Neural progenitor cell (in vitro differentiated cells): ENCODE measurements at regions not wholly inside any gene's neighbourhood (a gene's known extent, or its start where the extent isn't known, plus 50 kb on each side); places are given as distances from the start of the nearest gene placed in this dataset.

ENCODE experiments used
- EZH2 ChIP-seq: fragments of 200-600 bp; sonication (generic); IDR thresholded peaks from 2 replicates; pipeline ENCODE4 v1.6.1; 2017; ENCODE audit warnings: antibody characterized with exemption, mild to moderate bottlenecking, moderate library complexity
- EZH2phosphoT487 ChIP-seq: fragments of 200-600 bp; sonication (generic); IDR thresholded peaks from 2 replicates; pipeline ENCODE4 v1.6.1; 2017; ENCODE audit warnings: antibody characterized with exemption
- TF ChIP-seq, protein P1 (sequence below): fragments of 200-600 bp; sonication (generic); IDR thresholded peaks from 2 replicates; pipeline ENCODE4 v1.5.1; 2017; ENCODE audit warnings: antibody characterized with exemption, mild to moderate bottlenecking

DNA sequence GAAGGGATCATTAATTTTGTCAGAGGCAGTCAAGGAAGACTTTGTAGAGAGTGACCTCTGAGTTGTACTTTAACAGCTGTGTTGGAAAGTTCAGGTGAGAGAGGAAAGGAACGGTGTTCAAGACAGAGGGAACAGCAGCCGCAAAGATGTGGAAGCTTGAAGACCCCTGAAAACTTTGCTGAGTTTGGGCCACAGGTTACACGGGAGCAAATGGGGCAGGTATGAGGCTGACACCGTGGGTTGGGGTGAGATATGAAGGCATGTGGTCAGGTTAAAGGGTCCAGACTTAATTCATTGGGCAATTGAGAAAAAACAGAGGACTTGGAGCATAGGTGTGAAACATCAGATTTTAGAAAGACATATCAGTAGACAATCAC lies 72.0 kb upstream of the SERP2 start:
- TF ChIP-seq, protein P1, sequence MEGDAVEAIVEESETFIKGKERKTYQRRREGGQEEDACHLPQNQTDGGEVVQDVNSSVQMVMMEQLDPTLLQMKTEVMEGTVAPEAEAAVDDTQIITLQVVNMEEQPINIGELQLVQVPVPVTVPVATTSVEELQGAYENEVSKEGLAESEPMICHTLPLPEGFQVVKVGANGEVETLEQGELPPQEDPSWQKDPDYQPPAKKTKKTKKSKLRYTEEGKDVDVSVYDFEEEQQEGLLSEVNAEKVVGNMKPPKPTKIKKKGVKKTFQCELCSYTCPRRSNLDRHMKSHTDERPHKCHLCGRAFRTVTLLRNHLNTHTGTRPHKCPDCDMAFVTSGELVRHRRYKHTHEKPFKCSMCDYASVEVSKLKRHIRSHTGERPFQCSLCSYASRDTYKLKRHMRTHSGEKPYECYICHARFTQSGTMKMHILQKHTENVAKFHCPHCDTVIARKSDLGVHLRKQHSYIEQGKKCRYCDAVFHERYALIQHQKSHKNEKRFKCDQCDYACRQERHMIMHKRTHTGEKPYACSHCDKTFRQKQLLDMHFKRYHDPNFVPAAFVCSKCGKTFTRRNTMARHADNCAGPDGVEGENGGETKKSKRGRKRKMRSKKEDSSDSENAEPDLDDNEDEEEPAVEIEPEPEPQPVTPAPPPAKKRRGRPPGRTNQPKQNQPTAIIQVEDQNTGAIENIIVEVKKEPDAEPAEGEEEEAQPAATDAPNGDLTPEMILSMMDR = no peak
- TF ChIP-seq EZH2phosphoT487 (no peak), EZH2 (no peak)
